Kidney capillary endothelial cell (primary cell): ENCODE measurements at regions not wholly inside any gene's neighbourhood (a gene's known extent, or its start where the extent isn't known, plus 50 kb on each side); places are given as distances from the start of the nearest gene placed in this dataset.
A peak's percentile ranks its signal among the peaks of the same experiment; 100 is the strongest.

Source experiments
- DNase-seq: peaks from one replicate; pipeline ENCODE4 v3.0.0-alpha.2; 2018; ENCODE audit warnings: low spot score

DNA sequence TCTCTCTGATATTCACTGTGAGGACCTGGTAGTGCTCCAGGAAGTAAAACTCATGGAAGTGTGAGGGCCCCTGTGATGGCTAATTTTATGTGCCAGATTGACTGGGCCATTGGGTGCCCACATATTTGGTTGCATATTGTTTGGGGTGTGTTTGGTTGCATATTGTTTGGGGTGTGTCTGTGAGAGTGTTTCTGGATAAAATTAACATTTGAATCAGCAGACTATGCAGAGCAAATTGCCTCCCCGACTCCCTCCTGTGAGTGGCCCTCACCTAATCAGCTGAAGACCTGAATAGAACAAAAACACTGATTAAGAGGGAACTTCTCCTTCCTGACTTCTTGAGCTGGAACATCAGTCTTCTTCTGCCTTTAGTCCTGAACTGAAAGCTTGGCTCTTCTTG lies 173.3 kb upstream of the LINC00305 start:
- no peak for DNase-seq

DNA sequence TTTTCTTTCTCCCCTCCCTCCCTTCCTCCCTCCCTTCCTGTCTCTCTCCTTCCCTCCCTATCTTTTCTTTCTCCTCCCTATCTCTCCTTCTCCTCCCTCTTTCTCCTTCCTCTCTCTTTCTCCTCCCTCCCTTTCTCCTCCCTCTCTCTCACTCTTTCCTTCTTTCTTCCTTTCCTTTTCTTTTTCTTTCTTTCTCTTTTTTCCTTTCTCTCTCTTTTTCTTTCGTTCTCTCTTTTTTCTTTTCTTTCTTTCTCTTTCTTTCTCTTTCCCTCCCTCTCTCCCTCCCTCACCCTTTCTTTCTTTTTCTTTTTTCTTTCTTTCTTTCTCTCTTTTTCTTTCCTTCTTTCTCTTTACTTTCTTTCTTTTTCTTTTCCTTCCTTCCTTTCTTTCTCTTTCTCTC lies 169.7 kb upstream of the LINC00305 start:
- no peak for DNase-seq

DNA sequence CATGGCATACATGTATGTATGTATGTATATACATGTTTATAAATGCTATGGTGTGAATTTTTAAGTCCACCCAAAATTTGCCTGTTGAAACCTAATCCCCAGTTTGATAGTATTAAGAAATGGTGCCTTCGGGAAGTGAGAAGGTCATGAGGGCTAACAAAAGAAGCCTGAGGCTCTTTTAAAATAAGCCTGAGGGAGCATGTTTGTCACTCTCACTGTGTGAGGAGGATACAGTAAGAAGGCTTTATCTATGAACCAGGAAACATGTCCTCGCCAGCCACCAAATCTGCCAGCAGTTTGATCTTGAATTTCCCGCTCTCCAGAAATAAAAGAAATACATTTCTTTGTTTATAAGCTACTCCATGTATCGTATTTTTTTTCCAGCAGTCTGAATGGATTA lies 163.0 kb upstream of the LINC00305 start:
- DNase-seq = no peak

DNA sequence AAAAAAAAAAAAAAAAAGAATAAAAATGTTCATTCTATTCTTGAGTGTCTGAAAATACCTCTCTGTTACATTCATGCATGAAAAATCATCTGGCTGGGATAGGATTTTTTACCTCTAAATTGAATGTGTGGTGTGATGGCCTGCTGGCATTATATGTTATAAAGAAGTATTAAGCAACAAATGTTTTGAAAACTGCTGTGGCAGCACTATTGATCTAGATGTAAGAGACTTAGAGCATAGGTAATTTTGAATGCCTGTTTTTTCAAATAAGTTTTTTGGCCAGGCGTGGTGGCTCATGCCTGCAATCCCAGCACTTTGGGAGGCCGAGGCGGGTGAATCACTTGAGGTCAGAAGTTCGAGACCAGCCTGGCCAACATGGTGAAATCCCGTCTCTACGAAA lies 147.0 kb upstream of the LINC00305 start:
- DNase-seq = no peak

DNA sequence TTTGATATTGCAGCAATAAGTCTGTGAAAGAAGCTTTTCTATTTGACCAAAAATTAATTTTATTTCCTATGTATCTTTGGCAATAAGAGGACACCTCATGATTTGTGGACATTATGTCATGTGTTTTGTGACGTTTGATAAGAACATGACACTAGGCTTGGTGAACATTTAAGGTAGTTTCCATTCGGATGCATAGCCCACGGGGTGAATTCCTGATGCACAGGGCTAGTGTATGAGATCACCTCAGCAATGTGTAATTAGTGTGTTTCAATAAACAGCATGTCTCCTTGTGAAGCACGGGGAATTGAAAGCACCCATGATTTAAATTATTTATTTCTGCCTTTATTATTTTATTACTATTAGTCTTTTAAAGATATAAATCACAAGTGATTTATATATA lies 146.1 kb upstream of the LINC00305 start:
- no peak for DNase-seq

DNA sequence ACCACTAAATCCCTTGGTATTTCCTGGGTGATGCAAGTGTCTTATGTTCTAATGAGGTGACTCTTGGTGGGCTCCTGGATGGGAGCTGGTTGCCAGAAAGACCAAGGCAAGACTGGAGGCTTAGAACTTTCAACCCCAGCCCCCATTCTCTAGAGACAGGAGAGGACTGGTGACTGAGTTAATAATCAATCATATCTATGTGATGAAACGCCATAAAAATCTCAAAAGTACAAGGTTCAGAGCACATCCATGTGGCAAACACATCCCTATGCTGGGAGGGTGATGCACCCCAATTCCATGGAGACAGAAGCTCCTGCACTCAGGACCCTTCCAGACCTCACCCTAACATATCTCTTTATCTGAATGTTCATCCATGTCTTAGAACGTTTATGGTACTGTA lies 139.5 kb upstream of the LINC00305 start:
- no peak for DNase-seq

DNA sequence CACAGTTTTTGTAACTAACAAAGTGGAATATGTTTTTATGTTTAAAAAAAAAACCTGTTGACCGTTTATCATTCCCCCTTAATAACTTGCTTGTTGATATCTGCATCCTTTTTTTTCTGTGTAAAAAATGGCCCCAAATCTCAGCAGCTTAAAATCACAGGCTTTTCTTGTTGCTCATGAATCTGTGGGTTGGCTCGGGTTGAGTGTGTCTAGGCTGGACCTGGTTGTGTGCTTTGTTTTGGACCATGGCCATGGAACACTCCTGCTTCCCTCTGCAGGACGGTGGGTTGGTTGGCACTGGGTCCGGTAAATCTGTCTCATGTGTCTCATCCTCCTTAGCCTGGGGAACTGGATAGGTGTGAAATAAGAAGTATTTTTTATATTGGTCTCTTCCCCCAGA lies 139.0 kb upstream of the LINC00305 start:
- no peak for DNase-seq

DNA sequence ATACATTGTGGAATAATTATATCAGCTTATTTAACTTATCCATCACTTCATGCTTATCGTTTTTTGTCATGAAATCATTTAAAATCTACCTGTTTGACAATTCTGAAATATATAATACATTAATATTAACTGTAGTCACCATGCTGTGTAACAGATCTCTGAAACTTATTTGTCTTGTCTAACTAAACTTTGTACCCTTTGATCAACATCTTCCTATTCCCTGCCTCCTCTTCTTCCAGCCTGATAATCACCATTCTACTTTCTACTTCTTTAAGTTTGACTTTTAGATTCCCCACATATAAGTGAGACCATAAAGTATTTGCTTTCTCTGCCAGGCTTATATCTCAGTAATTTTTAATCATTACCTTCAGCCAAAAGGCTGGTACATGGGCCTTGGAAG lies 134.2 kb upstream of the LINC00305 start:
- no peak for DNase-seq

DNA sequence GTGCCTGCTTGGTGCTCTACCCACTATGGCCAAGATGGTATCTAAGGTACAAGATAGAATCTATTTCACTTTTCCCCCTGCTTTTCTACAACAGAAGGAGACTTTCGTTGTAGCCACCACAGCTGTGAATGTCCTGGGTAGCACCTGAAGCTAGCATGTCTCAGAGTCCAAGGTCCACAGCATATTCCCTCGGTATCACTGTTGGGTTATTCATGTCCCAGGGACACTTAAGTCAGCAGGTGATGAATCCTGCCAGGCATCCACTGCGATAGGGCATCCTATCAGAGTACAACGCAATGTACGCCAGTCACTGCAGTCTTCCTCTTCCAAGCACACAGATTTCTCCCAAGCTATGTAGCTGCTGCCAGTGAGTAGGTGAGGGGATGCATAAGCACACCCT lies 129.1 kb upstream of the LINC00305 start:
- DNase-seq = no peak

DNA sequence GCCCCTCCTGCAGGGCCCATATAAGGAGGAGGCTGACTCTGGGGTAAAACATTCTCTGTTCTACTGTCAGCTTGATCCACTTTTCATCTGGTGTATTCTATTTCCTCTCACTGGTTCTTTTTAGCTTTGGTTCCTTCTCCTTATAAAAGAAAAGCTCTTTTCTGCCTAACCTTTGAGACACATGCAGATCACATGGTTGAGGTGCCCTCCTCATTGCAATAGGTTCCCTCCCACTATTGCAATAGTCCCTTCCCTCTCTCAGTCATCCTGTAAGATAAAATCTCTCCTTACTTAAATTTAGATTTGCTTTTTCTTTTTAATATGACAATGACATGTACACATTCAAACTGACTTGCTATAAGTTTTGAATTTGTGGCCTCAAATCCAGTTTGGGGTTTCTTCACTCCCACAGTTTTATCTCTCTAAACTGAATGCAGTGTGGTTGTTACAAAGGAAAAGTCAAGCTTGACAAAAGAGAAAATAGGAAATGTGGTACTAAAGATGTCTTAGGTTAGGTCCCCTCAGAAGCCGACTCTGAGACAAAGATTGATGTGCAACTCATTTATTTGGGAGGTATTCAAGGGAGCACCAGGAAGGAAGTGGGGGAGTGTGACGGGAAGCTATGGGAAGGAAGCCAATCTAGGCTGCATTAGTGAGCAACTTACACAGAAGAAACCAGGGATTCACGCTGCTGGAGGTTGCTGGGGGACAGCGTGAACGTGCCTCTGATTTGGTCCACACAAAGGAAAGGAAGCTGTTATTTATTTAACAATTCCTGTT lies 127.6 kb upstream of the LINC00305 start:
- DNase-seq = peak; percentile 62

DNA sequence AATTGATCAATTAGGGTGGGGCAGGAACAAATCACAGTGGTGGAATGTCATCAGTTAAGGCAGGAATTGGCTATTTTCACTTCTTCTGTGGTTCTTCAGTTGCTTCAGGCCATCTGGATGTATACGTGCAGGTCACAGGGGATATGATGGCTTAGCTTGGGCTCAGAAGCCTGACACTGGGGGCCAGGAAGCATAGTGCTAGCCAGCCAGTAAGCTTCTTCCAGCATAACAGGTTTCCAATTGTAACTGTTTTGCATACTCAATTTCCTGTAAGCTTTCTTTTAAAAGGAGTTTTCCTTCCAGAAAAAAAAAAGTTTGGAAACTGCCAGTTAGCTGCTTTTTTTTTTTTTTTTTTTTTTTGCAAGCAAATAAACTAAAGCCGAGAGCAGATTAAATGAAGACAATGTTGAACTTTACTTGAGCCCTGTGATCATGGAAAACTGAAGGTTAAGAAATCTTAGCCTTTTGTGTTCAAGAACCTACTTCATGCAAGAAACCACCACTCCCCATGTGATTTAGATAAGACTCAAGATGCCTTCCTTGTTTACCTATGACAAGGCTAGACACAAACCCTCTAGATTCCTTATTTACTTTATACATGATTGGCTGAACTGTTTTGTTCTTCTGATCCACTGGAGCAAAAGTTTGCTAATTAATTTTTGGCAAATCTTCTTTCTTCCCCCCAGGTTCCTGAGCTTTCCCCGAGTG lies 126.9 kb upstream of the LINC00305 start:
- DNase-seq = no peak

DNA sequence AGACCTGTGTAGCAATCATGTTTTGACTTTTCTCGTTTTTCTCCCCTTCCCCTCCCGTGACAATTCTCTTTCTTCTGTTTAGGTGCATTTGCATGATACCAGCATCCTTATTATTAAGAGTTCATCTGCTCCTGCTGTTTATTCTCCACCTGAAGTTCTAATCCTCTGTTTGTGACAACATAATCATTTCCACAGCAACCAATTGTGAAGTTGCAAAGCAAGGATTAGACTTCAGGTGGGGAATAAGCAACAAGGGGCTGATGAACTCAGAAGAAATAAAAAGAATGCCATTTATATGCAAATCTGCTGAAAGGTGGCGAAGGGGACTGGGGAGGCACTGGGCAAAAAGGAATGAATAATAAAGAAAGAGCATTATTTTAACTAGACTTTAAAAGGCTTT lies 124.8 kb upstream of the LINC00305 start:
- DNase-seq = no peak

DNA sequence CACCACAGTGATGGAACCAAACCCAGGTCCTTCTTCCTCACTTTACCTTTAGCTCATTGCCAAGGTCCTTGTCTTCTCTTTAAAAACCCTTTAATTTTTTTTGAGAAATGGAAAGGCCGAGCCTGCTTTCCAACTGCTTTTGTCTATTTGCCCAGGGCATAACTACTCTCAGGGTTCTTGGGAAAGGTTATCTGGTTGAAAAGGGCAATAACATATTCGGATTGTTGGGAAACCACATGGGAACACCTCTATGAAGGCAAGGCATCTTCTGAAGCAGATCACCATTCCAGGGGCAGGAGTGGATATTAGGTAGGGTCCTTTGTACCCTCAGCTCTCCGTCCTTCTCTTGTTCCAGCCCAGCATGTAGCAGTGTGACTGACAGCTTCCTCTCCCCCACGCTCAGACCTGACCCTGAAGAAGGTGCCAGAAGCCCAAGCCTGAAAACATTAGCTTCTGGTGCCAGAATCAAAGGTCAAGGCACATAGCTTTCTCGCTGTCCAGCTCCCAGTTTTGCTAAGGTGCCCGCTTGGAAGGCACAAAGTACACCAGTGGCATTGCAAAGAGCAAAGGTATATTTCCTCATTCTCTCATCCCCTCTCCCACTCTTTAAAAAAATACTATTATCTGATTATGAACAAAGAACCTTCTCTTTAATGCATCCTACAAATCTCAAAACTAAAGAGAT lies 123.2 kb upstream of the LINC00305 start:
- no peak for DNase-seq

DNA sequence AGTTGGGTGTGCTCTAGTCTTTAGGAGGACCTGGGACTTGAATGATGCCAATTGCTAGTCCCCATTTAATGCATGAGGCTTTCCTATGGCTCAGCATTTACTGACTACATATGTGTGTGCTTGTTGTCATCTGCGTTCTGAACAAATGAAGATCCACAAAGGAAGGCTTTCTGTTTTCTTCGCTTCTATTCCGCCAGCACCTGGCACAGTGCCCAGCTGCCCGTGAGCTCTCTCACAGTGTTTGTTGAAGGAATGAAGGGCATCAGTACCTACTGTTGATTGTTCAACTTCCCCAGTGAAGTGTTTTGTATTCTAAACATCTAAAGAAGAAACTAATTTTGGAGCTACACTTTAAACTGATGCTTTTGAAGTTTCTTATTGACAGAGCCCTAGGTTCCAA lies 122.4 kb upstream of the LINC00305 start:
- no peak for DNase-seq

DNA sequence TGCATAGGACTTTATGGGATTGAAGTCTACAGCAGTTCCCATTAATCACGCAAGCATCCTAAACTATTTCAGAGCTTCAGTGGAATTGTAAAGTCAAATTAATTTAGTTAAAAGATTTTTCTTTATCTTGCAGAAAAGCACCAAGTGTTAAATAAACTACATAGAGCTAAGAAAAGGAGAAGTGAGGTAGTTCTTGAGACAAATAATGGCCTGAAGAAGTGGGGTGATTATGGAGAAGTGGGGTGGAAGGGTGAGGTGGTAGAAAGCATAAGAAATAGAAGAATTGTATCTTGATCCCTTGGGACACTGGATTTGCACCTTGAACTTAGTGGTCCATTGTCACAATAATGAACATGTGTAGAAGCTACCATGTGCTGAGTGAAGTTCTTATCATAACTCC lies 121.7 kb upstream of the LINC00305 start:
- no peak for DNase-seq

DNA sequence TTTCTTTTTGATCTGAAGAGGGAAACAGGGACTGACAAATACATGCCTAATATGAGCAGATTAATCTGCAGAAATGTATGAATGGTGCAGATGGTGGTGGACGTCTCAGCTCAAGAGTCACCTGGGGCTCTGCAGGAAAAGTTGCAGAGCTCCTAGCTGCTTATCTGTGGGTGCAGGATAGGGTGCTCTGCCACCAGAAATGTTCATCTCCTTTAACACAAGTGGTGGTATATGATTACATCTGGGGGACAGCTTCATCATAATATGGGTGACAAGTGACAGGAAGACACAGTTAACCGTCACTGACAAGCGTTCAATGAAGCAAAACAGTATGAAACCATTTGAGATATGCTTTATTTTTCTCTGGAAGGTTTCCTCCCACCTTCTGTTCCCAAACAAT lies 121.2 kb upstream of the LINC00305 start:
- no peak for DNase-seq

DNA sequence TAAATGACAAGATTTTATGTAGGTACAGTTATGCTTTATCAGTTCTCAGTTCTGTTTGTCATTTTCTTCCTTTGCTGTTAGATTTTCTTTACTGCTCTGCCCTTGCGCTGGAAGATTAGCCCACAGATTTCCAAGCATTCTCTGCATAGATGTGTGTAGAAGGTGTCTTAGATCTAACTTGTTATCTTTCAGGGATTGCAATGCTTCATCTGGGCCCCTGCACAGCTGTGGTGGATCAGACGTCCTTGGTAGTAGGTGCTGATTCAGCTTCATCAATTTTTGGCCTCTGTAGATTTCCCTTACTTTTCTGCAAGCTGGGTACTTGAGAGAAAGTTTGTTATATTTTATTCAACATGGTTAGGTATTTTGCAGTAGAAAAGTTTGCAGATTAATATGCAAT lies 115.3 kb upstream of the LINC00305 start:
- DNase-seq = no peak

DNA sequence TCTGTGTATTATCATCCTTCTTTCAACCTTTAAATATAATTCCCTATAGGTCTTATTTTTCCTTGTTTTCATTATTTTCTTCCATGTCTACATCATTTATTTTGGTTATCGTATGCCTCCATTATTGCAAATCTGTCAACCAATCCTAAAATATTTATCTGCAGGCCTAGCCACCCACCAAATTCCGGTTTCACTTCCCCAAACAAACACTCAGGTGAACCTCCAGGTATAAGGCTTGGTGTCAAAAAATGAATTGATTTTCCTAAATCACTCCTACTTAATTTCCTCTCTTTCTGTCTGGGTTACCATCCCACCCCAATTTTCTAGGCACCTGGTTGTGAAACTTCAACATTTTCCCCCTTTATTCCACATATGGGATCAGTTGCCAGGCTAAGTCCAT lies 111.9 kb upstream of the LINC00305 start:
- no peak for DNase-seq

DNA sequence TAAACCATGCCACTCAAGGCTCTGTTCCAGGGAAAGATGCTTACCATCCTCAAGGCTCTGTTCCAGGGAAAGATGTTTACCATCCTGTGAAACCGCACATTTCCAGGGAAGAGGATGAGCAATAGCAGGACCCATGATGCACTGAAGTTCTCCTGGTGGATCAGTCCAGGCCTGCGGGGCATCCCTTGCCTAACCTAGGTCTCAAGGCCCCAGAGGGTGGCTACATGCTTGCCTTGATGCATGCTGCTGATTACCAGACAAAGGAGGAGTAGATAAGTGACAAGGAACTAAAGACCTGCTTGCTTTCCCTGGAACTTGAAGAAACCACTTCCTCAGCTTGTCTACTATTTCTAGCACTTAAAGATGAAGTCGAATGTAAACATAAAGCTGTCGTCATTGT lies 111.0 kb upstream of the LINC00305 start:
- no peak for DNase-seq

DNA sequence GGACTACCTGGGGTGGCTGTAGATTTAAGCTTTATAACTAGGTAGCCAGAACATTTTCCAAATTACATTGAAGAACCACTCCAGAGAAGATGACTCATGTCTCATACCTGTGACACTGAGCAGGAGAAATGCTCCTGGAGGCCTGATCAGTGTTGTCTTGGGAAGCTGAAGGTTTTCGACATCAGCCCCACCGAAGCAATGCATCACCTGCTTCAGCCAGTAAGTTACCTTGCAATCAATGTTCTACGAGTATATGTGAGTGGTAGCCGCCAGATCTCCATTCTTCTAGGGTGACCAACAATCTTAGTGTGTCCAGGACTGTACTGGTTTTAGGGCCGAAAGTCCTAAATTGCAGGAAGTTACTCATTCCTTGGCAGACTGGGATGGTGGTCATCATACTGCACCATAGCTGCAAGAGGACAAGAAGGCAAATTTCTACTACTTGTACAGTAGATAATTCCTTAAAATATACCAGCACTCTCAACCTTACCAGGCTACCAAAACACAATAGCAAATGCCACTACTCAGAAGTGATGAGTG lies 109.3 kb upstream of the LINC00305 start:
- DNase-seq = peak; percentile 48

DNA sequence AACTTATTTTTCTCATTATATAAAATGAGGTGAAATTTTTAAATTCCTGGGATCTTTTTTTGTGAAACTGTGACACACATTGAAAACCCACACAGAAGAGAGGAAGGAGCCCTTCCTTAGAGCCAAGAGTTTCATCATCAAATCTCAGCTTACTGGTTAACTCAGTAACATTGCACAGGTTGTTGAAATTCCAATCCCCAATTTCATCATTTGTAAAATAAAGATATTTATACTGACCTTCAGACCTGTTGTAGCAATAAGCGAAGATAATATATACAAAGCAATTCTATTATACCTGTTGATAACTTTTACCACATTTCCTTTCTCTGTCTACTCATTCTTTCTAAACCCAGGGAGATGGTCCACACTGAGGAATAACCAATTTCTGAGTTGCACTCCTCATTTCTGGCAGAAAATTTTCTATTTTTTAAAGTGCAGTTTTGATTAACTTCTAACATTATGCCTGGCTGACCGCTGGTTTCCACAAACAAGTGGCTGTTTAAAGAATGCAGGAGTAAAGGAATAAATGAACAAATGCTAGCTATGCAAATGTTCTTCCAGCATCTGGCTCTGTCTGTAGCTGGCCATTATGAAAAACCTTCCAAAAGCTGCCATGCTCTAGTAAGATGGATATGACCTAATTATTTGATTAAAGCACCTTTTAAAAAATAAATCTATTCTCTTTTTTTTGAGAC lies 105.7 kb upstream of the LINC00305 start:
- no peak for DNase-seq

DNA sequence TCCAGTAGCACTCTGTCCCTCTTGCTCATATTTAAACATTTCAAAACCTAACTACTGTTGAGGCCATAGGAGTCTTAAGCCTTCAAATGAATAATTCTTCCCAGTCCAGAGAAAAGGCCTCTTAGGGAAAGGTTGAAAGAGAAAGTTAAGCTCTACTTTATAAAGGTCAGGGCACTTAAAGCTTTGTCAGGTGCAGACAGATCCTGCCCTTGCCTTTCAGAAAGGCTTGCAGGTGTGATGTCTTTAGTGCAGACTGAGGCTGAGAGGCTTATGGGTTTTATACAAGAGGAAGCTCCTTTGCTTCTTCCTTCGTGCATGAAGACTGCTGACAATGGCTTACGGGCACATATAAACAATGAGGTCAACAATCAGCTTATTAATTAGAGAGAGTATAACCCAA lies 105.0 kb upstream of the LINC00305 start:
- no peak for DNase-seq
